GM21619 (cell line): ENCODE measurements at regions not wholly inside any gene's neighbourhood (a gene's known extent, or its start where the extent isn't known, plus 50 kb on each side); places are given as distances from the start of the nearest gene placed in this dataset.

Experiments used
- ATAC-seq: cut with Tn5 transposase; IDR thresholded peaks from one replicate; pipeline ENCODE4 v1.9.1; 2021; ENCODE audit not compliant: unreplicated experiment

DNA sequence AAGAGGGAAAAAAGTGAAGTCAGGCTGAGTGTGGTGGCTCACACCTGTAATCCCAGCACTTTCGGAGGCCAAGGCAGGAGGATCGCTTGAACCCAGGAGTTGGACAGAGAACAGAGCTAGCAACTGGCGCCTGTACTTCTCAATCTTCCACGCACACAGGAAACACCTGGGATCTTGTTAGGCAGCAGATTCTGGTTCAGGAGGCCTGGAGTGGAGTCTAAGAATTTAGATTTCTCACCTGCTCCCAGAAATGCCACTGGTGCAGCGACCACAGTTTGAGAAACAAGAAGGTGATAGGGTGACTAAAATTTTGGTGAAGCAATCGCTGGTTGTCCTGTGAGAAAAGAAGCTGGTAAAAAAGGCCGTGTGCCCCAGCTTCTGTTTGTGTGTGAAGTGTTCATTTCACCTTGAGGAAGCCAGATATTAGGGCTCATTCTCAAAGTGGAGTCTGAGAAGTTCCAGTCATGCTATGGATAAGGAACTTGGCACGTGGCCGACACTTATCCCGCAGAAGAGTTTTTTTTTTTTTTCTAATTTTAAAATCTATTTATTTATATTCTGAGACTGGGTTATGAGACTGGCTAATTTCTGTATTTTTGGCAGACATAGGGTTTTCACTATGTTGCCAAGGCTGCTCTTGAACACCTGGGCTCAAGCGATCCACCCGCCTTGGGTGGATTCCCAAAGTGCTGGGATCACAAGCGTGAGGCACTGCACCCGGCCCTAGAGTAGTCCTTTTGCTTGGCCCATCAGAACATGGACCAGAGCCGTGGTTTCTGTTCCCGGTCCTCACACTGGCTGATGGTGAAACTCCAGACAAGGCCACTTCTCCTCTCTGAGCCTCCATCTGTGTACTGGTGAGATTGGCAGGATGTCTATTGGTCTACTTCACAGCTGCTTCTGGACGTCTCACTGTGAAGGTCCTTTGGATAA is 324.6 kb upstream of the PROK2 start:
- ATAC-seq = no peak

DNA sequence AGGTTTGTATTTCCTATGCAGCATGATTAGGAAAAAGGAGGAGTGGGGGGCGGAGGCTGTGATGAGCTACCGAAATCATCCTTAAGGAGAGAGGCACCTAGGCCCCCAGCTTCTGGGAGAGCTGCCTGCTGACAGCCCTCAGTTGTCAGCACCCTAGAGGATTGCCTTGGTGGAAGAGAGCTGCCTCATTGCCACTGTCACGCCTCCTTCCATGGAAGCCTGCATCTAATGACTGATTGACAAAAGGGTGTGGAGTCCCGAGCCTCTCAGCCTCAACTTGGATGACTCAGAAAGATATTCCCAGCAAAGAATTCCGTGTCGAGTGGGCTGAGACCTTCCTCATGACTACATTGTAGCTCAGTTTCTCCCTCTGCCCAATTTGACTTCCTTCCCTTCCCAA is 320.4 kb upstream of the PROK2 start:
- no peak for ATAC-seq

- ATAC-seq = peak; percentile 63
Observed at GRCh38 chr3:72102112-72102616, 317.2 kb upstream of the PROK2 start.

GRCh38 chr3:72101494-72101893 is 316.5 kb upstream of the PROK2 start:
- no peak for ATAC-seq

DNA sequence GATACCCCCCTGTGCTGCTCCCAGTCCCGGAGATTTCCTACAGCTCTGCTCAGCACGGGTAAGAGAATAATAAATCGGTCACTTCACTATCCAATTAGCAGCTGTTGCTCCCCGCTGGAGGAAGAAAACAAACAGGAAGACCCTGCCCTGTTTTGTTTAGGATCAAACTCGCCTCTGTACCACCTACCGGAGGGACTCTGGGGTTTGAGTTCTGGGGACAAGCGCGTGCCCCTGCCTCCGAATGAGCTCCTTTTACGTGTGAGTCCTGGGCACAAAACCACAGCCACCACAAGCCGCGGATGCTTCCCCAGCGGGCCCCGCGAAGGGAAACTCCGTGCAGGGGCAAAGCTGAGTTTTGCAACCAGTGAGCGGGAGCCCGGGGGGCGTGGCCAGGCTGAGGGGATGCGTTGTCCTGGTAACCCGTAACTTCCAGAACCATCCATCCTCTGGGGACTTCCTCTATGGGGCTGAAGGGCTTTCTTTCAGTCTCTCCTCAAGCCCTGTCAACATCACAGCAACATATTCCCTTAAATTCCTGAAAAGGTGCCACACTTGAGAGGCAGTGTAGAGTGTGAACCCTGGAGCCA is 315.7 kb upstream of the PROK2 start:
- ATAC-seq = peak; percentile 57

DNA sequence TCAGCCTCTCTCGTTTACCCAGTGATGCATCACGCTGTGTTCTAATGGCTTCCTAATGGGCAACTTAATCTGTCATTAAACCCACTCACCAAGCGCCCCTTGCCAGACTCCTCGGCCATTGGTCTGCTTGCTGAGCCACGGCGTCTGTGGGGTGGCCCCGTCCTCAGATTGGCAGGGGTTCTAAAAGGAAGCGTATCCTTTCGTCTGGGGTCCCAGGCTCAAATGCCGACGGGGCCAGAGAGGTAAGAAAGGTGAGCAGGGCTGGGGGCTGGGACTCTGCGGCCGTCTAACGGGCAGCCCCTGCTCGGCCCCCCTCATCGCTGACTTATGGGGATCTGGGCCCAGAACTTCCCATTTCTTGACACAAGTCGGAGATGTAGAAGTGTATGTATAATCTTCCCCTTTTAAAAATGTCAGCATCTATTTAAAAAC is 315.1 kb upstream of the PROK2 start:
- no peak for ATAC-seq

GRCh38 chr3:72099326-72100079 is 314.6 kb upstream of the PROK2 start:
- no peak for ATAC-seq

DNA sequence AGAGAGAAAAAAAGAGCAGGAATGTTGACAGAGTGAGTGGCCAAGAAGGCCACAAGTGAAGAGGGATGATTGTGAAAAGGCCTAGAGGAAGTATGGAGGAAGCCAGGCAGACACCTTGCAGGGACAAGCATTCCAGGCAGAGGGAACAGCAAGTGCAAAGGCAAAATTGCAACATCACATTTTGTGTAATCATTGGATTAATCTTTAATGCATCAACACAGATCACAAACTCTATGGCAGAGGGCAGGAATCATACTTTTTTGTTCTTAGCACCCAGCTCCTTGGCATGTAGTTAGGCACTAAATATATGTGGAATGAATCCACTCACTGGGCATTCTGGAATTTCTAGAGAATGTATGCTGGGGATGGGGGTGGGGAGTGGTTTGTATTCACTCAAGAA is 312.1 kb upstream of the PROK2 start:
- no peak for ATAC-seq

DNA sequence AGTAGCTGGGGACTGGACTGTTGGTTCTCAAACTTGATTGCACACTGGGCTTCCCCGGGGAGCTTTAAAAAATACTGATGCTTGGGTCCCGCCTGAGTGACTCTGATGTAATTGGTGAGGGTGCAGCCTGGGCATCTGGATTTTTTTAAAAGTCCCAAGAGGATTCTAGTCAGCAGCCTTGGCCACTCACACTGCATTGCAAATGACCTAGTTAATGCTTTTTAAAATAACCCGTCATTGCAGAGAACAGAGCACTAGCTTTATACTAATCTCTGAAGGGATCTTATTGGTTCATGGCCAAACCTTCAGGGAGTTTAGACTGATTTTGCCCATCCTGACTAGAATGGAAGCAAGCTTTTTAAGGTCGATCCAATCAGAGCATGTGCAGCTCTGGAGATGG is 310.6 kb upstream of the PROK2 start:
- ATAC-seq = no peak

DNA sequence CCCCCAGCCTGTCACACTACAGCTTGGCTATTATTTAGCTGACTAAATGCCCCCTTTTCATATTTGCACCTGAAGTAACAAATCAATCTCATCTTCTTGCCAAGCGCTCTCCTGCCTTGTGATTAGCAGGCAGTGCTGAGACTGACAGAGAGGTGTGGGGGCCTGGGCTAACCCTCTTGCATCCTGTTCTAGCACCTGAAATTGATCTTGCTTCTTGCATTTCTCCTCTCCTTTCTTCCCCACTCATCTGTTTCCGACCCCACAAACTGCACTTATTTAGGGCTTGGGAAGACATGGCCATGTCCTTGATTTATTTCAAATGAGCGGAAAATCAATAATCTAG is 309.0 kb upstream of the PROK2 start:
- ATAC-seq = no peak

DNA sequence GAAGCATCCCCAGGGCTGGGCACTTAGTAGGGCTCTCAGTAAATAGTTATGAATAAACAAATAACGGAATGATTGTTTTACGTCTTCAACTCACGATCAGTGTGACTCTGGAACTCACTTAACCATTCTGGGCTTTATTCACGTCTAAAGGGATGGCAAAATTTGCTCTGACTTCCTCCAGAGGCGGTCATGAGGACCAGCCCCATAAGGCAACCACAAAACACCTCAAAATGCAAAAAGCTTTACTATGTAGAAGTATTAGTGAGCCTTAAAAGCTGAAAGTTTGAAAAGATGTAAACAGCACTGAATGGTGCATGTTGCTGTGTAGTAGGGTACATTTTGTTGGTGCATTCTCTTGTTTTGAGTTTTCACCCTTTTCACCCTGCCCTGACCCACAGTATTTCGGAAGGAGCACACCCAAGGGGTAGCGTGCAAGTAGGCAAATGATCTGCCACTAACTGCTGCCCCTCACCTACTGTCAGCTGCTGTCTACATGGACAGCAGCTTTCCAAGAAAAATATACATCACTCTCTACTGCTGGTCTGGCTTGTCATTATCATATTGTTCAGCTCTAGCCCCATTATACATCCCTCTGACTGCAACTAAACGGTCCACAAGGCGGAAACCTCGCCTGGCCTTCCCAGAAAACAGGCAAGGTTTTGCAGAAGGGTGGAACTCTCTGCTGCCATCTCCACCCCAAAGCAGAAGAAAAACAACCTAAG is 308.5 kb upstream of the PROK2 start:
- no peak for ATAC-seq

- no peak for ATAC-seq
Observed at GRCh38 chr3:72092778-72093177, 307.8 kb upstream of the PROK2 start.

DNA sequence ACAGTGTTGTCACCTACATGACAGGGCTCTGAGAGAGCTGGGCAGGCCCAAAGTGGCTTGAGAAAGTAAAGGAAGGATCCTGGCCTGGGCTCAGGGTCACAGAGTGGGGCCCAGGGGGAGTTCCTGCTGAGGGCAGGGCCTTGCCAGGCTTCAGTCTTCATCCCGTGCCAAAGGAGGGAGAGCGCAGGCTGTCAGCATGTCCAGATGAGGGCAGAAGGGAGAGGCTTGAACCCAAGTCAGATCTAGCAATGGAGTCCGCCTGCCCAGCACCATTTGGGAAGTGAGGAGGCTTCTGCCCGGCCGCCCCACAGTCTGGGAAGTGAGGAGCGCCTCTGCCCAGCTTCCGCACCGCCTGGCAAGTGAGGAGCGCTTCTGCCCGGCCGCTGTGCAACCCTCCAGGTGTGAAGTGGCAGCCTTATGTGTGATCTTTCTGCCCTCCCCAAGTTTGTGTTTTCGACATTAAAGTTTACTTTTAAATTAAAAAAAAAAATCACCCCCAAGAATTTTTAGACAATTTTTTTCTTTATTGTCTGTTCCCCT is 303.6 kb upstream of the PROK2 start:
- no peak for ATAC-seq

- ATAC-seq = no peak
Observed at GRCh38 chr3:72087420-72087819, 302.5 kb upstream of the PROK2 start.

DNA sequence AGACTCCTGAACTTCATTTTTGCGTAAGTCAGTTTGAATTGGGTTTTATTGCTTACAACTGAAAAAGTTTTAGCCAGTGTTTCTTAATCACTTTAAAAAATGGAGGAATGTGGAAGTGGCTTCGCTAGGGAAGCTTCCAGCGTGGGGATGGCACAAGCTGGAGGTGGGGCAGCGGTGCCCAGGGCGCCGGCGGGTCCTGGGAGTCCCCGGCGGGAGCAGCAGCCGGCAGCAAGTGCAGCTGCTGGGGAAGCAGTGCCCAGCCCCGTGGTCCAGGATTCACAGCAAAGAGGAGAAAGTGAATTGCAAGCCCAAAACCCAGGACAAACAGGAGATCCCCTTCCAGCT is 301.8 kb upstream of the PROK2 start:
- ATAC-seq = no peak

- no peak for ATAC-seq
Observed at GRCh38 chr3:72086042-72086742, 301.2 kb upstream of the PROK2 start.

DNA sequence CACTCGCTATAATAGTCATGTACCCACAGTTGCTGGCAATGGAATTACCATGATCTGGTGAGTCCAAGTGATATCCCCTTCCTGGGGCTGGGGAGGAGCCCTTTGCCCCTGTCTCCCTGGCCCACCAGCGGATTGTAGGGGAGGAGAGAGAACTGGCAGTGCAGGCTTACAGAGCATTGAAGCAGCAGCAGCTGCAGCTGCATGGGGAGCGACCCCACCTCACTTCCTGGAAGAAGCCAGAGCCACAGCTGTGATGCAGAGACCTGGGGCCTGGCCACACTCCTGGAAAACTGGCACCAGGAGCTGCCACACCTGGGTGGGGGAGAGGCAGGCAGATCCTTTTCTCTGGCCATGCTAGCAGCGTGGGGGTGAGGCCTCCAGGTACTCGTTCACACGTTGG is 300.1 kb upstream of the PROK2 start:
- no peak for ATAC-seq

- peak; percentile 7 for ATAC-seq
Observed at GRCh38 chr3:72082776-72083462, 298.0 kb upstream of the PROK2 start.

DNA sequence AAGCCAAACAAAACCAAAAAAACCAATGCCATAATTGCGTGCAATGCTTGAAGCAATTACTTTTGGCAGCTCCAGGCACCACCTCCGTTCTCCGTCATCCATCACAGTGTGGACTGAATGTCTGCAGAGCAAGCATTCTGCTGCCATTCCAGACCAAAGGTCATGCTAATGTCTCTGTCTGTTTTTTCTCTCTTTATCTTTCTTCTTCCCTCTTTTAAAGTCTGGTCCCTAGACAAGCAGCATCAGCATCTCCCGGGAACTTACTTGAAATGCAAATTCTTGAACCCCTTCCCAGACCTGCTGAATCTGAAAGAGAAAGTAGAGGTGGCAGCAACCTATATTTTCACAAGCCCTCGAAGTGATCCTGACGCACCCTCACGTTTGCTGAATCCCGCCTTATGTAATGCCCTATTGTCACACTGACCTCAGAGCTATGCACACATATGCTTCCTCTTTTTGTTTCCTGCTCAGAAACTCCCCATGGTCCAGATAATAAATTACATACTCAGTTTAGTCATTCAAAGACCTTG is 297.3 kb upstream of the PROK2 start:
- ATAC-seq = peak; percentile 54
